ENCODE measurements at regions not wholly inside any gene's neighbourhood (a gene's known extent, or its start where the extent isn't known, plus 50 kb on each side); places are given as distances from the start of the nearest gene placed in this dataset.

DNA sequence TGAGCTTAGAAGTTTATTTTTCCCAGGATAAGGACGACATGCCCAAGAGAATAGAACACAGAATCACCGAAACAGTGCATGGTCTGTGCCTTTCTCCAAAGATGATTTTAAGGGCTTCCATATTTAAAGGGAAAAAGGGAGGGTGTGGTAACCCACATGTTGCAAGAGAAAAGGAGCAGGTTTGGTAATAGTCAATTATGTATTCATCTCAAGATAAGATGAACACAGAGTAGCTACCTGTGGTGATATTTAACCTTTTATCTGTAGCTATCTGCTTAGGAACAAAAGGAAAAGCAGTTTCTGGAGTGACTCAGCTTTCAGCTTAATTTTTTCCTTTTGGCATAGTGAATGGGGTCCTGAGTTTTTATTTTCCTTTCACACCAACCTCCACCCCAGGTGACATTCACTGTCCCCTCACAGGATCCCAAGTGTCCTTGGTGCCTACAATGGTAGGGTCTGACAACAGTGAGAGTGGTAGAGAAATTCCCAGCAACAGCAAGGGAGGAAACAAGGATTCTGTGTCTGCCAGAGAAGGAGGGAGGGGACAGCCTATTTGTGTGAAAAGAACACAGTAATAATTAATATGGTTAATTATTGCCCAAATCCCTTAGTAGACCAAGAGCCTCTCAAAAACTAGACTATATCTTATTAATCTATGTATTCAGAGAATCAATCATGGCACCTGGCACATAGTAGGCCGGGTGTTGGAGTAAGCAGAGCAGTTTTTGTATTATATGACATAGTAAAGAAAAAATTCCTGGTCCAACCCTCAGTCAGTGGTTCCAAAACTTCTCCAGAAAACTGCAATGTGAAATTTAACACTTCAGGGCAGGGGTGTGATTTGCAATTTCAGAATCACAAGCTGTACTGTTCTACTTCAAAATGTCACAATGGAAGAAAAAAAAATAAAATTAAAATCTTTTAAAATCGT, 154.5 kb downstream of the PHLDA1 start:
- no peak overlapping the region for H3K27ac ChIP-seq
- TF ChIP-seq, protein P1, sequence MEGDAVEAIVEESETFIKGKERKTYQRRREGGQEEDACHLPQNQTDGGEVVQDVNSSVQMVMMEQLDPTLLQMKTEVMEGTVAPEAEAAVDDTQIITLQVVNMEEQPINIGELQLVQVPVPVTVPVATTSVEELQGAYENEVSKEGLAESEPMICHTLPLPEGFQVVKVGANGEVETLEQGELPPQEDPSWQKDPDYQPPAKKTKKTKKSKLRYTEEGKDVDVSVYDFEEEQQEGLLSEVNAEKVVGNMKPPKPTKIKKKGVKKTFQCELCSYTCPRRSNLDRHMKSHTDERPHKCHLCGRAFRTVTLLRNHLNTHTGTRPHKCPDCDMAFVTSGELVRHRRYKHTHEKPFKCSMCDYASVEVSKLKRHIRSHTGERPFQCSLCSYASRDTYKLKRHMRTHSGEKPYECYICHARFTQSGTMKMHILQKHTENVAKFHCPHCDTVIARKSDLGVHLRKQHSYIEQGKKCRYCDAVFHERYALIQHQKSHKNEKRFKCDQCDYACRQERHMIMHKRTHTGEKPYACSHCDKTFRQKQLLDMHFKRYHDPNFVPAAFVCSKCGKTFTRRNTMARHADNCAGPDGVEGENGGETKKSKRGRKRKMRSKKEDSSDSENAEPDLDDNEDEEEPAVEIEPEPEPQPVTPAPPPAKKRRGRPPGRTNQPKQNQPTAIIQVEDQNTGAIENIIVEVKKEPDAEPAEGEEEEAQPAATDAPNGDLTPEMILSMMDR (conservative IDR thresholded peaks at IDR 0.05) = no peak

DNA sequence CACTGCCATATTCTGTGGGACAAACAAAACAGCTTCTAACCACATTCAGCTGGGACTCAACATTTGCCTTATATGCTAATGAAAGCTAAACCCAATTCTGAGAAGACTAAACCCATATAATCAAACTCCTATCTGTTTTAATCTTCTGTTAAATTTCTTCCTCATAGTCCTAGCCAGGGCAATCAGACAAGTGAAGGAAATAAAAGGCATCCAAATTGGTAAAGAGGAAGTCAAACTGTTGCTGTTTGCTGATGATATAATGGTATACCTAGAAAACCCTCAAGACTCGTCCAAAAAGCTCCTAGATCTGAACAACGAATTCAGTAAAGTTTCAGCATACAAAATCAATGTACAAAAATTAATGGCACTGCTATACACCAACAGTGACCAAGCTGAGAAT, 157.1 kb downstream of the PHLDA1 start:
- no peak overlapping the region for H3K27ac ChIP-seq
- TF ChIP-seq, protein P1 (conservative IDR thresholded peaks at IDR 0.05) = no peak

DNA sequence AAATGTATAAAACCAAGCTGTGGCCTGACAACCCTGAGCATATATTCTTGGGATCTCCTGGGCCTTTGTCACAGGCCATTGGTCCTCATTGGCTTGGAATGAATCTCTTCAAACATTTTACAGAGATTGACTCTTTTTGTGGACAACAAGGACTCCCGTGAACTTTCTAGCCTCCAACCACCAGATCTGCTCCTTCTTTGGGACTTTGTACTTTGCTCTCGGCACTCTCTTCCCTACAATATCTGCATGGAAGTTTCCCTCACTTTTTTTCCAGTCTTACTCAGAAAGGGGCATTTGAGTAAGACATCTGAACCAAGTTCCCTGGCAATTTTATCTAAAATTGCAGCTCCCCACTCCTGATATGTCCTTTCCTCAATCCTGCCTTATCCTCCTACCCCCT, 158.8 kb downstream of the PHLDA1 start:
- H3K27ac ChIP-seq = no peak overlapping the region
- TF ChIP-seq, protein P1 (conservative IDR thresholded peaks at IDR 0.05) = no peak

DNA sequence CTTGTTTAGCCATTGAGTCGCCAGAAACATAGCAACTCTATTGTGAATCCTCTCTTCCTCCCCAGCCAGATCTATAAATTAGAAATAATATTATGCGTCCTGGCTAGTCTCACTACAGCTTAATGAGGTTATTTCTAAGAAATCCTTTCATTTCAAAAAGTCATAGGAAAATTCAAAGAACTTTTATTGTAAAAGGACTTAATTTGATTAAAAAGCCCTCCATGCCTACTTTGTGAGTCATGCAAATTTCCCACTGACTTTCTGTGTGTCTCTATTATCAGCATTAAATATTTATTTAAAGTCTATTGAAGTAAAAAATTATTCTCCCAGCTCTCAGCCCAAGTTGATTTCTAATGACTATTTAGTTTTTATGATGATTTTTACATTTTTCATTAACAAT, 160.7 kb downstream of the PHLDA1 start:
- H3K27ac ChIP-seq = no peak overlapping the region
- TF ChIP-seq, protein P1 (conservative IDR thresholded peaks at IDR 0.05) = no peak

DNA sequence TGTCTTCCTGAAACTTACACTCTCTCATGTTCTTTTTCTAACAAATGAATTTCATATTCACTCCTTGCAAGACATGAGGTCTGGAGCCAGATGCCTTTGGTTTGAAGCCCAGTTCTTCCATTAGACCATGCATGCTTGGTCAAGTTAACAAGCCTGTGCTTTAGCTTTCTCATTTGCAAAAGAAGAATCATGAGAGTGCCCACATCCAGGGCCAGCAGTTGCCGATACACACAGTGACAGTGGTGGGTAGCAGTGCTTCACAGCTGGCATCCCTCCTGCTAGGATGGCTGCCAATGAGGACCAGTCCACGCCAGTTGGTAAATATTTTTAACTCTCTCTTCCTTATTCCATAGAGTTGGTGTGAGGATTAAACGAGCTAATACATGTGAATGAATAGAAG, 163.1 kb downstream of the PHLDA1 start:
- H3K27ac ChIP-seq = no peak overlapping the region
- TF ChIP-seq, protein P1 (conservative IDR thresholded peaks at IDR 0.05) = no peak

DNA sequence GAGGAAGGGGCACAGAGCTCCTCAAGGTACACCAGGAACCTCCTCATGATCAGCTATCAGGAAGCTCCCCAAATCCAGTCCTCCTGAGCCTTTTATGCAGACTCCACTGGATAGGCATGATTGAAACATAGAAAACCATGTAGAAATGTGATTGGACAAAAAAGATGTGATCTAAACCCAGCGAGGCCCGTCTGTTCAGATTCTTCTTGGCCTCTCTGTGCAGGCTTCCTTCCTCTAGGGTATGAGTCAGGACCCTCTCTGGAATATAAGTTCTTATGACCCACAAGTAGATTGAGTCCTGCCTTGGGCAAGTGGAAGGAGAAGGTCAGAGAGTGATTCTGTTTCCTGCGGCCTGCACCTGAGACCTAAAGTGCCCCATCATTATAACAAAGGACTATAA, 166.3 kb downstream of the PHLDA1 start:
- TF ChIP-seq, protein P1 (conservative IDR thresholded peaks at IDR 0.05) = no peak
- no peak overlapping the region for H3K27ac ChIP-seq

DNA sequence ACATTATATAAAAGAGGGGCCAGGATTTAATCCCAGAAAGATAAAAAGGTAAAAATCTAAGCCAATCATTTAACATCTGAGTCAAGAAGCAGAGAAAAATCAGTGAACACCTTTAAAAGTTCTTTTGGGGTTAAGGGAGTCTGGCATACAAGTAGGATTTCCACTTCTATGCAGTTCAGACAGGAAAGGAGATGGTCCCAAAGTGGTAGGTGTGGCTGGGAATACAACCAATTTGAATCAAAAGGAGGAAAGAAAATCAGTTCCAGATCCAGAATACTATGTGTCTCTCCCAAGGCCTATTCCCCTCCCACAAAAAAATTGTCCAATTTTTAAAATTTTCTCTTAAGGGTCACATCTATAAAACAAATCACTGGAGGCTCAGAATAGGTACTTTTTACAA, 167.4 kb downstream of the PHLDA1 start:
- no peak overlapping the region for H3K27ac ChIP-seq
- TF ChIP-seq, protein P1 (conservative IDR thresholded peaks at IDR 0.05) = no peak
